LNCaP clone FGC (cell line): ENCODE measurements at regions not wholly inside any gene's neighbourhood (a gene's known extent, or its start where the extent isn't known, plus 50 kb on each side); places are given as distances from the start of the nearest gene placed in this dataset.

Experiments used
- DNase-seq: peaks from one replicate; pipeline ENCODE4 v3.0.0-alpha.2; 2011; ENCODE audit warnings: low read depth
- H3K4me3 ChIP-seq: 2 replicates; pipeline ENCODE4 v1.5.1; 2011; ENCODE audit warnings: mild to moderate bottlenecking, low read depth, low read length, control low read depth
- CTCF ChIP-seq: IDR thresholded peaks from 2 replicates; pipeline ENCODE4 v1.5.1; 2012; ENCODE audit warnings: mild to moderate bottlenecking; ENCODE audit not compliant: control insufficient read depth, insufficient read depth; ENCODE audit errors: extremely low read depth

- no peak for DNase-seq
- H3K4me3 ChIP-seq: no peak overlapping the region
- TF ChIP-seq CTCF: no peak
Observed at GRCh38 chr5:104267320-104268015, 704.9 kb upstream of the NUDT12 start.

- no peak overlapping the region for H3K4me3 ChIP-seq
- no peak for DNase-seq
- TF ChIP-seq CTCF: no peak
Observed at GRCh38 chr5:104266161-104266560, 703.6 kb upstream of the NUDT12 start.

- DNase-seq: no peak
- no peak for TF ChIP-seq CTCF
Observed at GRCh38 chr5:104265531-104266140, 703.0 kb upstream of the NUDT12 start.

GRCh38 chr5:104247260-104247659 is 684.7 kb upstream of the NUDT12 start:
- DNase-seq: peak; percentile 39
- no peak overlapping the region for H3K4me3 ChIP-seq
- TF ChIP-seq CTCF: no peak

More at GRCh38 chr5:104265531-104266140, 703.0 kb upstream of the NUDT12 start:
- H3K4me3 ChIP-seq: no peak overlapping the region

GRCh38 chr5:104241046-104241445 is 678.5 kb upstream of the NUDT12 start:
- TF ChIP-seq CTCF: no peak

GRCh38 chr5:104237586-104237985 is 675.0 kb upstream of the NUDT12 start:
- no peak for TF ChIP-seq CTCF
- no peak for DNase-seq
- H3K4me3 ChIP-seq: no peak overlapping the region

More at GRCh38 chr5:104241046-104241445, 678.5 kb upstream of the NUDT12 start:
- DNase-seq: no peak
- H3K4me3 ChIP-seq: no peak overlapping the region
